GM11168 (cell line): ENCODE measurements at regions not wholly inside any gene's neighbourhood (a gene's known extent, or its start where the extent isn't known, plus 50 kb on each side); places are given as distances from the start of the nearest gene placed in this dataset.

Source experiments
- in situ Hi-C: fragments of 300-500 bp; cut with MboI; formaldehyde crosslinking; loops from one replicate; pipeline ENCODE4 v1.12.0; 2022; ENCODE audit warnings: low sequenced_read_pairs; ENCODE audit not compliant: unreplicated experiment

DNA sequence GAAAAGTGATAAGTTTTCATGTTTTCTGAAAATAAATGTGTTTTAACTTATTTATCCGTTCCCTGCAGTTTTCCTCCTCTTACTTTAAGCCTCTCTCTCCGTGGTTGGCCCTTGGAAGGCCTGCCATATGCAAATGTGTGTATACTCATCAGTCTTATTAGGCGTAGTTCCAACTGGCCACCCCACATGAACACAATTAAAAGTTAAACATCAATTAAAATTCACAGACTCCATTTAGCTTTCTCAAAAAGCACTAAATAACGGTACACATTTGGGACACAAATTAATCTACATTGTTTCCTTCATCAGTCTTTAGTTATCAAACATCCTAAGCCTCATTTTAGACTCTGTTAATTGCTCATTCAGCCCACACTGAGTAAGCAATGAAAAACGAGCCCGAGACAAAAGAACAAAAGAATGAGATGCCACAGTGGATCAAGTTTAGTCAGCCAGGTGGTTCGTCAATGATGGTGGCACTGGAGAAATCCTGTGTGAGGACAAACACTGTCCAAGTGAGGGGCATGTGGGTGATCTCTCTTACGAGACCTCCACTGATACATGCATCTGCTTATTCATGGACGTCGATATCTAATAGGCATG, 76.0 kb upstream of the TMCC3 start:
- in situ Hi-C loops, result no loop called here

DNA sequence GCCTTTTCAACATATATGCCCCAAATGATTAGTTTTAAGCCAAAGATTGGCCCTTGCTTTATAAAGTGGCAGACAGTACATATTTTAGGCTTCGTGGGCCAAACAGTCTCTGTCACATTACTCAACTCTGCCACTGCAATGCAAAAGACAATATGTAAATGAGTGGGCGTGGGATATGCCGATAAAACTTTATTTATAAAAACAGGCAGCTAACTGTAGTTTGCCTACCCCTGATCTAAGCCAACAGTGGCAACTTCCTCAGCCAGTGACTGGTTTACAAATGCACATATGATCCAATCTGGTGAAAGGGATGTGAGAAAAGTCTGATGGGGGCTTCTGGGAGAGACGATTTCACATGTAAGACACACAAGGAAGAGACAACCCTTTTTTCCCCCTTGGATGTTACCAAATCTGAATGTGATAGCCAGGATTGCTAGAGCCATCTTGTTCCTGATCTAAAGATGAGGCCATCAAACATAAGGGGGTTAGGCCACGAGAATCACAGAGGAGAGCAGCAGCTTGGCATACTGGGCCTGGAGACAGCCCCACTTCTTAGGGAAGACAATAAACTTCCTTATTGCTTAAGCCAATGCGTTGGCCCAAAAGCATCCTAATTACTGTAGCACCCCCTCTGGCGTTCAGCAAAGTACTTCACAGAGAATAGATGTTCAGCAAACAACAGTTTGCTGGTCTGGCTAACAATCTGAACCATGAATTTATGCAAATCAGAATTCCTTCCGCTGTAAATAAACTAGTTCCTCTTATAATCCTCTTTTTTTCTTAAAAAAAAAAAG, 75.2 kb upstream of the TMCC3 start:
- in situ Hi-C loops, result no loop called here

DNA sequence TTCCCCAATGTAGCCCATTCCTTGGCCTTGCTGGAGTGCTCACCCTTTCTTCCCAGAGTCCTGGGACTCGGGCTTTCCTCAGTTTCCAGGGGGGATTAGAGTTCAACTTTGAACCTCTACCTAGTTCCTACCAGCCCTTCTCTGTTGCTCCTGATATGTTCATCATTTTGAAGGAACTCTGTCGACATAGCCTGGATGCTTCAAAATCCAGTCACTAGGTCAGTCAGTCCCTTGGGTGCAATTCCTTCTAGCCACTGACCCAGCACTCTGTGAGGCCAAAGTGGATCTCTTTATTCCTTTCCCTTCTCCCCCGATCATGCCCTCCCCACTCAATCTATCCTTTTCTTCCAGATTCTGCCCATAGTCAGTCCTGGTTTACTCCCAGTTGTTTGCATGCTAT, 72.3 kb upstream of the TMCC3 start:
- in situ Hi-C loops, result no loop called here

DNA sequence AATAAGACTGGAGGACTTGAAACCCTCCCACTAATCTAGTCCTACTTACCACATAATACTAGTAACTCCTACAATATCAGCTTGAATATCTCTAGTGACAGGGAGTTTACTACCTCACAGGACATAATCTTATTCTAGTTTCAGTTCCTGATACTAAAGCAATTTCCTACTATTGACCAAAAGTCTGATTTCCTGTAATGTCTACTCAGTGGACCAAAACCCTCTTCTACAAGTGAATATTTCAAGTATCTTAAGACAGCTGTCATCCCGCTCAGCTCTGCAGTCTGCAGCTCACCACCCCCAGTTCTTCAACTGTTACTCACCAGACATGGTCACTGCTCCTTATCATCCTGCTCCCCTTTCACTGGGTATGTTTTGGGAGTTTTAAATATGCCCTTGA, 70.8 kb upstream of the TMCC3 start:
- in situ Hi-C loops, result no loop called here

DNA sequence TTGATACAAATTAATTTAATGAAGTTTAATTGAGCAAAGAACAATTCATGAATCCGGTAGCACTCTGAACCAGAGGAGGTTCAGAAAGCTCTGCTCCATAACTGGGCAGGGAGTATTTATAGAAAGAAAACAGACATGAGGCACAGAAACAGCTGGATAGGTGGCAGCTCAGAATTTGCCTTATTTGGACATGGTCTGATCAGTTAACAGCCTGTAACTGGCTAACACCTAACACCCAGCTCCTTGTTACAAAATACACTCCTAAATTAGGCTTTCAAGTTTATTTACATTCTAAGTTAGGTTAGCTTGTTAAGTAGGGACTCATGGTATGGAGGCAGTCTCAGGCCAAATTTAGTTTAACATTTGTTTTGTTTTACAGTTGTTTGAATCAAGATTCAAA, 67.8 kb upstream of the TMCC3 start:
- in situ Hi-C loops, result no loop called here

DNA sequence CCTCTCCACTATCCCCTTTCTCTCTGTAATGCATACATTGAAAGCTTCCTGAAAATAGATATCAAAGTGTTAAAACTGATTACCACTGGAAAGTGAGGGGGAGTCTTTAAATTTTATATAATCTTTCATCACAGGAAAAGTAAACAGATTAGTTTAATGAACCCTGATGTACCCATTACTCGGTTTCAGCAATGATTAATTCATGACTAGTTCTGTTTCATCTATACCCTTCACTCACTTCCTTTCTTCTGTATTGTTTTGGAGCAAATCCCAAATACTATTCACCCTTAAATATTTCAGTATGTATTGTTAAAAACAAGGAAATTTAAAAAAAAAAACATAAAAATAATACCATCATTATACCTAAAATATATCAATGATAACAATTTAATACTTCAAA, 67.3 kb upstream of the TMCC3 start:
- in situ Hi-C loops, result no loop called here

DNA sequence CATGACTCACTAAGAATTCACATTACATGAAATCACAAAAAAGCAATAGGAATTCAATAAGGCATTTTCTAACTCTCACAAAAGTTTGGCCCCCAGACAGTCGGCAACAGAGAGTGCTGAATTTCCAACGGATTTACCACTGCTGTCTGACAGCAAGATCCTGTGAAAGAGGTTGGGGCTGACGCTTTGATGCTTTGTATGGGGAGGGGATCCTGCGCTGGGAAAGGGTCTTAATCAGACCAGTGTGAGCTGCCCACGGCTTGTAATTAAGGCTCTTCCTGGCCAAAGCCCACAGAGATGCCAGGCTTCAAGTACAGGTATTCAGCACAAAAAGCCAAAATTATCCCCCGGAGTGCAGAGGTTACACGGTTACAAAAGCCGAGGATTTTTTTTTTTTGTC, 66.8 kb upstream of the TMCC3 start:
- in situ Hi-C loops, result no loop called here

DNA sequence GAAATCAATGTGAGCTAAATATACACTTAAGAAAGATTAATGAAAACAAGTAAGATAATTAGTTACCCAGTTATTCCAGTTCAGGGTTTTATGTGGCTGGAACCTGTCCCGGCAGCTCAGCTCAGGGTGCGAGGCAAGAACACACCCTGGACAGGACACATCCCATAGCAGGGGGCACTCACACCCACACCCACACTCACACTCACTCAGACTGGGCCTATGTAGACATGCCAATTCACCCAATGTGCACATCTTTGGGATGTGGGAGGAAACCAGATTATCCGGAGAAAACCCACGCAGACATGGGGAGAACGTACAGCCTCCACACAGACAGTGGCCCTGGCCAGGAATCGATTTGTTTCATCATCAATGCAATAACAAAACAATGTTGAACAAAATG, 66.0 kb upstream of the TMCC3 start:
- in situ Hi-C loops, result no loop called here

DNA sequence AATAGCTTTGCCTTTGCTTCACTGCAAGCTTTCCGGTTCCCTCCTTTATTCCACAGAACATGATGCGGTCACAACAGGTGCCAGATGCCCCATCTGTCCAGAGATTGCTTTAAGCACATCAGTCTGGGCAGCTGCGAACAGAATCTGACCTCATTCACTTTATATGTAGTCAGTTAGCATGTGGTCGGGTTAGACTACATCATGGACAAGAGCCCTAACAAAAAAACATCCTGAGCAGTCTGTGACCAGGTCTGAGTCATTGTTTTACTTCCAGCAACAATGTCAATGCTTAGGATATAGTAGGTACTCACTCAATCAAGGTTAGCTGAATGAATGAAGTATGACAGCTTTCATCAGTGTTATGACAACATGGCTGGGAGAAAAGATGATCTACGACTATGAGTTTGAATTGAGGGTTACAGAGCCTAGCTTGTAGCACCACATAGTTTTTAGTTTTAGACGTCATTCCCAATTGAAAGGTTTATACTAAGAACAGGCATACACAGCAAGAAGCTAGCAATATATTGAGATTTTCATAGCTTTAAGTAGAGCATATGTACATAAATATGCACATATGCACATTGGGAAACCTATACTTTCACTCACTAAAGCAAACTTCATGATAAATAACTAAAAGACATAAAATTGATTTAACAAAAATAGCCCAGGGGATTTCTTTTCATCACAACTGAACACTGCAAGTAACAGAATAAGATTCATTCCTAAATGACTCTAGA, 64.2 kb upstream of the TMCC3 start:
- in situ Hi-C loops, result no loop called here

DNA sequence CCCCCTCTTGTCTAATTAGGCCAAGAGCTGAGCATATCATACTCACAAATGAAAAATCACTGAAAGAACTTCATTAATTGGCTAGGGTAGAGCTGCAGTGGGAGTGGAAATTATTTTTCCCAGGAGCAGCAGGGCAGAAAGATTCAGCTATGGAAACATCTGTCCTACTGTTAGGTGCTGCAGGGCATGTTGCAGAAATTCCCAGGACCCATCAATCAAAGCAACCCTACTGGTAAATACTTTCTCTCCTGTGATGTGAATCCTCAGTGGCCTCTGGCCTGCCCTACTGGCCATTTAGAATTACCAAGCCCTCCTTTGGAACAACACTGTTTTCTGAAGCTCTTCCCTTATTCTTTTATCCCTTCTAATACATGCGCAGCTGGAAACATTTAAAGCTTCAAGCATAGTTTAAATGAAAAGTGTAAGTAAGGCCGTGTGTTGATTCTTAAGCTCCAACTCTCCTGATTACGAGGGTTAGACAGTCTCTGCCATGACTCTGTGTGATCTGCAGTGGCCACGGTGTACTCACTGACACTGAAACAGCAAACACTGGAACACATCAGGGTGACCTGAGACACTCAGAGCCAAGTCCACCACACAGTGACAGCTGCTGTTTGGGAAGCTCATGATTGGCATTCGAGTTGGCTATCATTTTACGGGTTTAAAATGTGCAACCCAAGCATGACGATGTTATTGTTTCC, 62.6 kb upstream of the TMCC3 start:
- in situ Hi-C loops, result no loop called here

DNA sequence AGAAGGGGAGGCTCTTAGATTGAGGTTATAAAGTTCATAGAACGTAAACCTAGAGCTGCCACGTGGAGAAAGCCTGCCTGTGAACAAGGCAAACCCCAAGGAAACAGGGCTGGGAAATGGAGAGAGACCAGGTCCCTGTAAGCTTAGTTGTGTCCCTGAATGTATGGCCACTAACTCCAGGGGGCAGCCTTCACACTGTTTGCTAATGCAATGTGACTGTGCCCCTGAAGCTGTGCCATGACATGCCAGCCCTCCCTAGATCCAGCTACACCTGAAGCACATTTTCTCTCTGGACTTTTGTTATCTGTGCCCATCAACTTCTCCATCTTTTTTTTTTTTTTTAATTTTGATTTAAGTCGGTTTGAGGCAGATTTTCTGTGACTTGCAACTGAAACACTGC, 60.6 kb upstream of the TMCC3 start:
- in situ Hi-C loops, result no loop called here

DNA sequence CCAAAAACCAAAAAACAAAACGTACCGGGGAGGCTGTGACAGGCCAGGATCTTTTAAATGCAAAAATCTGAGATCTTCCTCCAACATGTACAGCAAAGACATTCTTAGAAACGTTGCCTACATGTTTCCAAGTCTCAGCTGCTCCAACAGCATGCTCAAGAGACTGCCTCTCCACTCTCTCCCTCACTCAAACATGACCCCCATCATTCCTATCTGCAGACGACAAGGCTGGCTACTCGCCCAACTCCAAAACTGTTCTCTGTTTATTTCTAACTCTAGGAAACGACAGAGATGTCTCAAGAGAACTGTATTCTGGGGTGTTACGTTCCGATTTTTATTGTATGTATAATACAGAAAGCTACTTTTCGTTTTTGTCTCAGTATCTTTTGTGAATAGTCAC, 57.5 kb upstream of the TMCC3 start:
- in situ Hi-C loops, result no loop called here

DNA sequence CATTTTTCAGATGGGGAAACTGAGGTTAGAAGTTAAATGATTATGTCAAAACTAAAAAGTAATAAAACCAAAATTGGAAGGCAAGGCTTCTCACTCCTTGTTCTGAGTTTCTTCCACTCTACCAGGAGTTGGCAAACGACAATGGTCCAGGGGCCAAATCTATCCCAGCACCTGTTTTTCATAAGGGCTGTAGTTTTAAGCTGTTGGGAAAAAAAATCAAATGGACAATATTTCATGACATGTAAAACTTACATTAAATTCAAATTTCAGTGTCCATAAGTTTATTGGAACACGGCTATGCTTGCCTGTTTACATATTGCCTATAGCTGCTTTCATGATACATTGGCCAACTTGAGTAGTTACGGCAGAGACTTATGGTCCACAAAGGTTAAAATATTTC, 56.7 kb upstream of the TMCC3 start:
- in situ Hi-C loops, result no loop called here

DNA sequence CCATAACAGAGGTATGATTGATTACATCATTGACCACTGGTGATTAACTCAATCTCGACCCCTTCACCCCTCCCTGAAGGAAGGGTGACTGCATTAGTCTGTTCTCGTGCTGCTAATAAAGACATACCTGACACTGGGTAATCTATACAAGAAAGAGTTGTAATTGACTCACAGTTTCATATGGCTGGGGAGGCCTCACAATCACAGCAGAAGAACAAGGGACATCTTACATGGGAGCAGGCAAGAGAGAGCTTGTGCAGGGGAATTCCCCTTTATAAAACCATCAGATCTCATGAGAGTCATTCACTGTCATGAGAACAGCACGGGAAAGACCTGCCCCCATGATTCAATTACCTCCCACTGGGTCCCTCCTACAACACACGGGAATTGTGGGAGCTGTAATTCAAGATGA, 55.9 kb upstream of the TMCC3 start:
- in situ Hi-C loops, result no loop called here

DNA sequence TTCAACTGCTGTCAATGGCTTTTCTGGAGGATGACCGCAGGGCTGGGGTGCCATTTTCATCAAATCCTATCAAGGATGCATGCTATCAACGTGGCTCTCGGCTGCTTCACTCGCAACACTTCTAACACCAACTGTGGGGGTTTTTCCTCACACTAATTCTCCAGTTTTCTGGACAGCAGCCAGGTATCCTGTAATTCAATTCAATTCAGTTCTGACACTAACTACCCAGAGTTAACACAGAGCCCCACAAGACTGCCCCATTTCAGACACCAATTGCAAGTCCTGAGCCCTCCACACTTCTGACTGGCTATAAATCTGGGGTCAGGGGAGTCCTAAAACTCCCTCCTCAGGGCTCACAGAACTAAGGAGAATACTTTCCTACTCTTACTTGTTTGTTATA, 55.3 kb upstream of the TMCC3 start:
- in situ Hi-C loops, result no loop called here

DNA sequence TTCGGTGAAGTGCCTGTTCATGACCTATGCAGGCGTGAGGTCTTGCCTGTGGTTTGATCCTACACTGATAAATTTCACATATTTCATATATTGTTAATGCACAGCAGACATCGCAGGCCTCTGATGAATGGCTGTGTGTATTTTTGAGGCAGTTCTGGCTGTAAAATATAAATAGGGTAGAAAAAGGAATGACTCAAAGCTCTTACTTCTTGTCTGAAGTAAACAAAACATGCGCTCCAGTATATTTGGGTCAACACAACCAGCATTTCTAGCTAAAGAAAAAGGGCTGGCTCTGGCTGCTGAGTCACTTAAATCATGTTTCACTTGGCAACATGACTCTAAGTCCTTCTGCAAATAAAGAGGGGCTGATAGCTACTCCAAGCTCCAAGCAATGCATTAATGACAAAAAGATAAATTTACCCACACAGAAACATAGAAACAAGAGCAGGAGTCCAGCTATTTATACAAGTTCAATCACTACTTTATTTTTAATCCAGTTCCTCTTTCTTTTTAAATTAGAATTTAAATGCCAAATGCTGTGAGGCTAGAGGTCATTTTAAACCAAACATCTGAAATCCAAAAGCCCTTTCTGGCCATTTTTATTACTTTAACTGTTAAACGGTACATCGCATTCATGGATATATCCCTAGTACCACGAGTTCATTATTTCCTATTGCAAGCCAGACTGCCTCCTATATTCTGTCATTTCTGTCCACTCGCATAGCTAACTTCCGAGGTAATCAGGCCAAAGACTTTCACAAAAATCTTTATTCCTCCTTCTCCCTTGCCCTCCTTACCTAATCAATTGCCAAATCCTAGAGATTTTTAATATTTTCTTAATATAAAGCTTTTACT, 54.3 kb upstream of the TMCC3 start:
- in situ Hi-C loops, result no loop called here

DNA sequence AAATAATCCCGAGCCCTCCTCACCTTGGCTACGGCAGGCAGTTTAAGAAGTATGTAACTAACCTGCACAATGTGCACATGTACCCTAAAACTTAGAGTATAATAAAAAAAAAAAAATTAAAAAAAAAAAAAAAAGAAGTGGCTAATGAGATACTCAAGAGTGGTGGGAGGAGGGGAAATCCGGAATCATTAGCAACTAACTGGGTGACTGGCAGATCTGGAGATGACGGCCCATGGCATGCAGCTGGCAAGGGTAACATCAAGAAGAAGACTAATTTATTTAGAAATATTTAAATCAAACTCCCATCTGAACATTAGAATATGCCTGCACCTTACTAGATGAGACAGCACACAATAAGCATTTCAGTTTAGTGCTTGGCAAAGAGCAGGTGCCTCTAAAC, 52.3 kb upstream of the TMCC3 start:
- in situ Hi-C loops, result no loop called here

DNA sequence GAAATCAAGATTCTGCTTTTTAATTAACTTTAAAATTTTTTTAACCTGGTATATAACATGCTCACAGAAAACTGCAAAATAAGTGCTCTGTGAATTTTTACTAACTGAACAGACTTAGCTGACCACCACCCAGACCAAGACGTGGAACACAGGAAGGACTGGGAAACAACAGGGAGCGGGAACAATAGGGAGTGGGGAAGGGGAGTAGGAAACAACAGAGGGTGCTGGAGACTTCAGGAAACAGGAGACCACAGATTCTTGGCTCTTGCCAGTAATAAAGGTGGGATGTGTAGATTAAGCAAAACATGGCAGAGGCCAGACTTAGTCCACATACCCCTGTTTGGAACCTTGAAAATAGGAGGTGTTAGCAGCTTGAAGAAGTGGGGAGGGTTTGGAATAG, 51.4 kb upstream of the TMCC3 start:
- in situ Hi-C loops, result no loop called here

DNA sequence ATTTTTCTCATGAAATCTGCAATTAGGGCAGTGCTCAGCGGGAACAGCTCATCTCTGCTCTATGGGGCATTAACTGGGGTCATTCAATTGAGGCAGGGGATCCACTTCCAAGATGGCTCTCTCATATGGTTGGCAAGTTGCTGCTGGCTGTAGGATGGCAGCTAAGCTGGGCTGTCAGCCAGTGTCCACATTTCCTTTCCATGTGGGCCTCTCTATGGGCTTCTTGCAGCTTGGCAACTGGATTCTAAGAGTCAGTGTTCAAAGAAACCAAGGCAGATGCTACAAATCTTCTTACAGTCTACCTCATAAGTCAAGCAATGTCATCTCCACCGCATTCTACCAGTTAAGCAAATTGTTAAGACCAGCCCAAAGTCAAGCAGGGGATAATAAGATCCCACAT, 50.3 kb upstream of the TMCC3 start:
- in situ Hi-C loops, result no loop called here
